Fibroblast of lung (primary cell): ENCODE measurements at regions not wholly inside any gene's neighbourhood (a gene's known extent, or its start where the extent isn't known, plus 50 kb on each side); places are given as distances from the start of the nearest gene placed in this dataset.
A peak's percentile ranks its signal among the peaks of the same experiment; 100 is the strongest.

Experiments
- DNase-seq, 2 donors: peaks; one replicate each; pipeline versions ENCODE4 v3.0.0 to v3.0.0-alpha.2; 2010; ENCODE audit warnings: low read depth in 2 of 2
- H2AFZ ChIP-seq: 2 replicates; pipeline ENCODE4 v1.5.1; 2012; ENCODE audit warnings: low read length, control low read depth, inconsistent platforms
- H3K27ac ChIP-seq: 2 replicates; pipeline ENCODE4 v1.5.1; 2011; ENCODE audit warnings: low read length, control low read depth; ENCODE audit not compliant: insufficient read depth
- H3K27me3 ChIP-seq: 2 replicates; pipeline ENCODE4 v1.5.1; 2011; ENCODE audit warnings: mild to moderate bottlenecking, low read length; ENCODE audit not compliant: control insufficient read depth, insufficient read depth
- H3K36me3 ChIP-seq: 2 replicates; pipeline ENCODE4 v1.5.1; 2011; ENCODE audit warnings: low read length; ENCODE audit not compliant: control insufficient read depth, insufficient read depth
- H3K4me1 ChIP-seq: 2 replicates; pipeline ENCODE4 v1.5.1; 2011; ENCODE audit warnings: low read length; ENCODE audit not compliant: control insufficient read depth, insufficient read depth; ENCODE audit errors: extremely low read depth
- H3K4me2 ChIP-seq: 2 replicates; pipeline ENCODE4 v1.5.1; 2011; ENCODE audit warnings: low read length, control low read depth; ENCODE audit not compliant: insufficient read depth; ENCODE audit errors: extremely low read depth
- H3K4me3 ChIP-seq, 4 experiments: fragments of 200-600 bp in 1 of 4; sonication (generic) in 1 of 4; replicated peaks in 1 of 4; 2 replicates each; pipeline ENCODE4 v1.5.1; 2011 to 2016; ENCODE audit warnings: low read length in 4 of 4, low read depth in 3 of 4, mild to moderate bottlenecking in 3 of 4, control low read depth in 2 of 4, inconsistent platforms in 1 of 4, mixed read lengths in 1 of 4; ENCODE audit not compliant: insufficient read depth in 1 of 4; ENCODE audit errors: control extremely low read depth in 1 of 4
- H3K79me2 ChIP-seq: 2 replicates; pipeline ENCODE4 v1.5.1; 2012; ENCODE audit warnings: mild to moderate bottlenecking, low read length, inconsistent platforms; ENCODE audit not compliant: control insufficient read depth, insufficient read depth
- H3K9ac ChIP-seq: 2 replicates; pipeline ENCODE4 v1.5.1; 2011; ENCODE audit warnings: mild to moderate bottlenecking, low read length, control low read depth; ENCODE audit not compliant: insufficient read depth
- H3K9me3 ChIP-seq: 2 replicates; pipeline ENCODE4 v1.5.1; 2012; ENCODE audit warnings: low read depth, low read length; ENCODE audit not compliant: control insufficient read depth, insufficient read depth
- H4K20me1 ChIP-seq: 2 replicates; pipeline ENCODE4 v1.5.1; 2011; ENCODE audit warnings: low read length; ENCODE audit not compliant: control insufficient read depth, insufficient read depth; ENCODE audit errors: extremely low read depth
- EZH2 ChIP-seq: IDR thresholded peaks from 2 replicates; pipeline ENCODE4 v1.5.1; 2012; ENCODE audit warnings: low read length, control low read depth, mild to moderate bottlenecking; ENCODE audit errors: missing control alignments
- TF ChIP-seq, protein P1 (sequence below), 2 donors: IDR thresholded peaks in 1 of 2; conservative IDR thresholded peaks in 1 of 2; 1 replicate in 1 of 2; 2 replicates in 1 of 2; pipeline ENCODE4 v1.5.1; 2011 to 2012; ENCODE audit warnings: low read length in 2 of 2, control low read depth in 1 of 2, inconsistent platforms in 1 of 2, low read depth in 1 of 2, mild to moderate bottlenecking in 1 of 2

DNA sequence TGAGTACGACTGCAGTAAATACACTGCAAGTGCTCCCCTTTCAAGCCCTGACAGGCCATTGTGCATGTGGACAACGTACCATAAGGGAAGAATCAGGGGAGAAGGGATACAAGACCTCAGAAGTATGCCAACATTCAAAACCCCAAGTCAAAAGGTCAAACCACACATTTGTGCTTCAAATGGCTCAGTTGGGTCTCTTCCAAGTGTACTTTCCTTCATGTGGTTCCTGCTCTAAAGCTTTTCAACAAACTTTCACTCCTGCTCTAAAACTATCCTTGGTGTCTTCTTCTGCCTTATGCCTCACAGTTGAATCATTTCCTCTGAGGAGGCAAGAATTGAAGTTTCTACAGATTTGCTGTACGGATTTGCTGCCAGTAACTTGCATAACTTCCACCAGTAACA lies 305.7 kb upstream of the SLIT2 start:
- no peaks in the 10 kb centered on the region for H3K79me2 ChIP-seq
- peak; percentile 99 to 100 for DNase-seq
- peak overlapping the region; percentile 40 for H3K27ac ChIP-seq
- peak overlapping the region in 1 of 4 experiments; percentile 9 for H3K4me3 ChIP-seq
- no peak overlapping the region for H2AFZ ChIP-seq
- no peaks in the 10 kb centered on the region for H3K27me3 ChIP-seq
- H4K20me1 ChIP-seq = no peaks in the 10 kb centered on the region
- peak overlapping the region; percentile 56 for H3K4me2 ChIP-seq
- no peak for TF ChIP-seq EZH2
- TF ChIP-seq, protein P1, sequence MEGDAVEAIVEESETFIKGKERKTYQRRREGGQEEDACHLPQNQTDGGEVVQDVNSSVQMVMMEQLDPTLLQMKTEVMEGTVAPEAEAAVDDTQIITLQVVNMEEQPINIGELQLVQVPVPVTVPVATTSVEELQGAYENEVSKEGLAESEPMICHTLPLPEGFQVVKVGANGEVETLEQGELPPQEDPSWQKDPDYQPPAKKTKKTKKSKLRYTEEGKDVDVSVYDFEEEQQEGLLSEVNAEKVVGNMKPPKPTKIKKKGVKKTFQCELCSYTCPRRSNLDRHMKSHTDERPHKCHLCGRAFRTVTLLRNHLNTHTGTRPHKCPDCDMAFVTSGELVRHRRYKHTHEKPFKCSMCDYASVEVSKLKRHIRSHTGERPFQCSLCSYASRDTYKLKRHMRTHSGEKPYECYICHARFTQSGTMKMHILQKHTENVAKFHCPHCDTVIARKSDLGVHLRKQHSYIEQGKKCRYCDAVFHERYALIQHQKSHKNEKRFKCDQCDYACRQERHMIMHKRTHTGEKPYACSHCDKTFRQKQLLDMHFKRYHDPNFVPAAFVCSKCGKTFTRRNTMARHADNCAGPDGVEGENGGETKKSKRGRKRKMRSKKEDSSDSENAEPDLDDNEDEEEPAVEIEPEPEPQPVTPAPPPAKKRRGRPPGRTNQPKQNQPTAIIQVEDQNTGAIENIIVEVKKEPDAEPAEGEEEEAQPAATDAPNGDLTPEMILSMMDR (conservative IDR thresholded peaks at IDR 0.05 in 1 of 2, IDR thresholded peaks at IDR 0.05 in 1 of 2; ENCODE audit: low read depth in 1 of 2, low read length in 2 of 2) = no peak
- peaks cover 21% of the 10 kb centered on the region for H3K4me1 ChIP-seq
- H3K36me3 ChIP-seq = no peaks in the 10 kb centered on the region
- no peaks in the 10 kb centered on the region for H3K9me3 ChIP-seq
- no peak overlapping the region for H3K9ac ChIP-seq

DNA sequence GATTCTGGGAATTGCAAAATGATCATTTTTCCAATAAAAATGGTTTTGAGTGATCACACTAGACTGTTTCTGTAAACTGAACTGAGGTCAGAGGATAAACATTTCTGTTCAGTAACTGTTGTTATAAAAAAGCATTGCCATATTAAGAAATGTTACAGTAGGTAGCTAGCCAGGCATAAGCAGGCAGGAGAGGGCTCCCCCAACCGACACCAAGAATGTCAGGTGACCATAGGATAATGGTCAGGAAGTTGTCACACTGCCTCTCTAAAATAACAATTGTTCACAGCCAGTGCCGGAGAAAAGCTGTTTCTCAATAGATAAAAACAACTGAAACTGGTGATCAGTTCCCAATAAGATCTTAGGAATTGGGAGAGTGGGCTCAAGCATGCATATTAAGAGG lies 306.2 kb upstream of the SLIT2 start:
- H3K4me3 ChIP-seq = peak overlapping the region in 1 of 4 experiments; percentile 9
- no peaks in the 10 kb centered on the region for H4K20me1 ChIP-seq
- no peaks in the 10 kb centered on the region for H3K36me3 ChIP-seq
- no peak overlapping the region for H2AFZ ChIP-seq
- peak overlapping the region; percentile 56 for H3K4me2 ChIP-seq
- H3K9ac ChIP-seq = no peak overlapping the region
- H3K79me2 ChIP-seq = no peaks in the 10 kb centered on the region
- H3K9me3 ChIP-seq = no peaks in the 10 kb centered on the region
- peak overlapping the region; percentile 40 for H3K27ac ChIP-seq
- DNase-seq = peak in 1 of 2 donors; percentile 66
- H3K27me3 ChIP-seq = no peaks in the 10 kb centered on the region
- peaks cover 21% of the 10 kb centered on the region for H3K4me1 ChIP-seq
- TF ChIP-seq EZH2 = no peak
- TF ChIP-seq, protein P1 (conservative IDR thresholded peaks at IDR 0.05 in 1 of 2, IDR thresholded peaks at IDR 0.05 in 1 of 2; ENCODE audit: low read depth in 1 of 2, low read length in 2 of 2) = no peak

DNA sequence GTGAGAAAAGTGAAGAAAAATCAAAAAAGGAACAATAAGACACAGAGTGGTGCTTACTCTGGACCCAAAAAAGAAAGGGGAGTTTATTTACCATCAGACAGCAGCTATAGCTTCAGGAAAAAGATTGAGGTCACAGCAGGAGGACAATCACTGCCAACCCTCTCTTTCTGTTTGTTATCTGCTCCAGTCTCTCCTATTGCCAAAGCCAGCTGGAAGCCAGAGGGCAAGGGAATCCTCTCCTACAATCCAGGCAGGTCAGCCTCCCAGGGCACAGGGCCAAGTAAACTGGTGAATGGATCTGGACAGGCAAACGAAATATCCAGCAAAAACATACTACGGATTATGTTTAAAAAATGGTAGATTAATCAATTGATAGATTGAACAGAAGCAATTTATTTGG lies 306.9 kb upstream of the SLIT2 start:
- TF ChIP-seq EZH2 = no peak
- TF ChIP-seq, protein P1 (conservative IDR thresholded peaks at IDR 0.05 in 1 of 2, IDR thresholded peaks at IDR 0.05 in 1 of 2; ENCODE audit: low read depth in 1 of 2, low read length in 2 of 2) = no peak
- no peak overlapping the region for H3K27ac ChIP-seq
- H3K4me1 ChIP-seq = peaks cover 21% of the 10 kb centered on the region
- no peak for DNase-seq
- H3K27me3 ChIP-seq = no peaks in the 10 kb centered on the region
- H3K79me2 ChIP-seq = no peaks in the 10 kb centered on the region
- no peaks in the 10 kb centered on the region for H3K36me3 ChIP-seq
- no peaks in the 10 kb centered on the region for H3K9me3 ChIP-seq
- no peak overlapping the region for H2AFZ ChIP-seq
- H3K9ac ChIP-seq = no peak overlapping the region
- H3K4me3 ChIP-seq = no peak overlapping the region
- H3K4me2 ChIP-seq = no peak overlapping the region
- H4K20me1 ChIP-seq = no peaks in the 10 kb centered on the region
